ENCODE measurements at regions not wholly inside any gene's neighbourhood (a gene's known extent, or its start where the extent isn't known, plus 50 kb on each side); places are given as distances from the start of the nearest gene placed in this dataset.

GRCh38 chr15:26177816-26178215 lies 314.7 kb upstream of the ATP10A start:
- Histone ChIP-seq H3K36me3 (ENCODE audit: insufficient read depth) (no peaks in the 10 kb centered on the region), H3K79me2 (ENCODE audit: insufficient read depth, low read depth) (no peaks in the 10 kb centered on the region), H3K27me3 (ENCODE audit: insufficient read depth, low read depth) (no peaks in the 10 kb centered on the region), H2AFZ (ENCODE audit: low read depth) (no peak overlapping the region), H3K9ac (no peak overlapping the region), H4K20me1 (ENCODE audit: insufficient read depth) (no peaks in the 10 kb centered on the region), H3K4me2 (no peak overlapping the region), H3K4me3 (IDR thresholded peaks at IDR 0.05; ENCODE audit: insufficient read depth, low read depth, low read length) (no peak overlapping the region), H3K27ac (no peak overlapping the region), H3K4me1 (ENCODE audit: low read depth, poor library complexity, severe bottlenecking) (no peaks in the 10 kb centered on the region)
- no peak for TF ChIP-seq CTCF (conservative IDR thresholded peaks at IDR 0.05; ENCODE audit: low read depth, low read length)

- Histone ChIP-seq H3K4me3 (IDR thresholded peaks at IDR 0.05; ENCODE audit: insufficient read depth, low read depth, low read length) (no peak overlapping the region), H3K36me3 (ENCODE audit: insufficient read depth) (no peaks in the 10 kb centered on the region), H3K27ac (no peak overlapping the region), H3K79me2 (ENCODE audit: insufficient read depth, low read depth) (no peaks in the 10 kb centered on the region), H4K20me1 (ENCODE audit: insufficient read depth) (no peaks in the 10 kb centered on the region), H3K4me1 (ENCODE audit: low read depth, poor library complexity, severe bottlenecking) (no peaks in the 10 kb centered on the region), H3K4me2 (no peak overlapping the region), H3K9ac (no peak overlapping the region), H2AFZ (ENCODE audit: low read depth) (no peak overlapping the region), H3K27me3 (ENCODE audit: insufficient read depth, low read depth) (no peaks in the 10 kb centered on the region)
- TF ChIP-seq CTCF (conservative IDR thresholded peaks at IDR 0.05; ENCODE audit: low read depth, low read length), result no peak
Observed at GRCh38 chr15:26176831-26177230, 313.7 kb upstream of the ATP10A start.

GRCh38 chr15:26171266-26171665 lies 308.1 kb upstream of the ATP10A start:
- Histone ChIP-seq H2AFZ (ENCODE audit: low read depth) (no peak overlapping the region), H3K79me2 (ENCODE audit: insufficient read depth, low read depth) (no peaks in the 10 kb centered on the region), H3K36me3 (ENCODE audit: insufficient read depth) (no peaks in the 10 kb centered on the region), H4K20me1 (ENCODE audit: insufficient read depth) (no peaks in the 10 kb centered on the region), H3K9ac (no peak overlapping the region), H3K4me1 (ENCODE audit: low read depth, poor library complexity, severe bottlenecking) (no peaks in the 10 kb centered on the region), H3K27ac (no peak overlapping the region), H3K4me3 (IDR thresholded peaks at IDR 0.05; ENCODE audit: insufficient read depth, low read depth, low read length) (no peak overlapping the region), H3K4me2 (no peak overlapping the region), H3K27me3 (ENCODE audit: insufficient read depth, low read depth) (no peaks in the 10 kb centered on the region)
- TF ChIP-seq CTCF (conservative IDR thresholded peaks at IDR 0.05; ENCODE audit: low read depth, low read length), result no peak

- Histone ChIP-seq H3K36me3 (ENCODE audit: insufficient read depth) (no peaks in the 10 kb centered on the region), H3K4me3 (IDR thresholded peaks at IDR 0.05; ENCODE audit: insufficient read depth, low read depth, low read length) (no peak overlapping the region), H3K9ac (no peak overlapping the region), H2AFZ (ENCODE audit: low read depth) (no peak overlapping the region), H3K4me1 (ENCODE audit: low read depth, poor library complexity, severe bottlenecking) (no peaks in the 10 kb centered on the region), H3K27me3 (ENCODE audit: insufficient read depth, low read depth) (no peaks in the 10 kb centered on the region), H3K27ac (no peak overlapping the region), H4K20me1 (ENCODE audit: insufficient read depth) (no peaks in the 10 kb centered on the region), H3K4me2 (no peak overlapping the region), H3K79me2 (ENCODE audit: insufficient read depth, low read depth) (no peaks in the 10 kb centered on the region)
- no peak for TF ChIP-seq CTCF (conservative IDR thresholded peaks at IDR 0.05; ENCODE audit: low read depth, low read length)
Observed at GRCh38 chr15:26166429-26166828, 303.3 kb upstream of the ATP10A start.

GRCh38 chr15:26165546-26165945 lies 302.4 kb upstream of the ATP10A start:
- Histone ChIP-seq H4K20me1 (ENCODE audit: insufficient read depth) (no peaks in the 10 kb centered on the region), H3K9ac (no peak overlapping the region), H3K27ac (no peak overlapping the region), H3K36me3 (ENCODE audit: insufficient read depth) (no peaks in the 10 kb centered on the region), H3K4me1 (ENCODE audit: low read depth, poor library complexity, severe bottlenecking) (no peaks in the 10 kb centered on the region), H3K79me2 (ENCODE audit: insufficient read depth, low read depth) (no peaks in the 10 kb centered on the region), H2AFZ (ENCODE audit: low read depth) (no peak overlapping the region), H3K4me3 (IDR thresholded peaks at IDR 0.05; ENCODE audit: insufficient read depth, low read depth, low read length) (no peak overlapping the region), H3K27me3 (ENCODE audit: insufficient read depth, low read depth) (no peaks in the 10 kb centered on the region), H3K4me2 (no peak overlapping the region)
- TF ChIP-seq CTCF (conservative IDR thresholded peaks at IDR 0.05; ENCODE audit: low read depth, low read length), result no peak
